Left lung (tissue), 4 donors: ENCODE measurements at regions not wholly inside any gene's neighbourhood (a gene's known extent, or its start where the extent isn't known, plus 50 kb on each side); places are given as distances from the start of the nearest gene placed in this dataset.

Experiments
- ATAC-seq: fragments of 200-7000 bp; cut with Tn5 transposase; one replicate; pipeline ENCODE4 v1.9.1; 2020; ENCODE audit warnings: moderate library complexity
- DNase-seq, 4 donors: peaks; one replicate each; pipeline ENCODE4 v3.0.0-alpha.2; 2013 to 2020
- H3K27ac ChIP-seq, 2 donors: fragments of 200-600 bp; sonication (generic) in 1 of 2; one replicate each; pipeline versions ENCODE4 v1.5.0 to v1.8.0; 2020 to 2021
- H3K27me3 ChIP-seq, 2 donors: fragments of 200-600 bp; sonication (generic) in 1 of 2; one replicate each; pipeline versions ENCODE4 v1.5.0 to v1.8.0; 2020 to 2021
- H3K36me3 ChIP-seq, 2 donors: fragments of 200-600 bp; sonication (generic) in 1 of 2; one replicate each; pipeline versions ENCODE4 v1.5.0 to v1.8.0; 2020 to 2021
- H3K4me1 ChIP-seq, 2 donors: fragments of 200-600 bp; one replicate each; pipeline ENCODE4 v1.8.0; 2021
- H3K4me3 ChIP-seq, 2 donors: fragments of 200-600 bp; sonication (generic) in 1 of 2; one replicate each; pipeline versions ENCODE4 v1.5.0 to v1.8.0; 2020 to 2021; ENCODE audit warnings: mild to moderate bottlenecking in 1 of 2
- H3K9me3 ChIP-seq, 2 donors: fragments of 200-600 bp; sonication (generic) in 1 of 2; one replicate each; pipeline versions ENCODE4 v1.5.0 to v1.8.0; 2020 to 2021
- CTCF ChIP-seq, 2 donors: fragments of 200-600 bp; sonication (generic) in 1 of 2; IDR thresholded peaks; one replicate each; pipeline versions ENCODE4 v1.5.0 to v1.8.0; 2021; ENCODE audit warnings: antibody characterized with exemption in 2 of 2
- intact Hi-C, 2 donors: fragments of 100-400 bp; cut with DNase I; formaldehyde crosslinking; loops; one replicate each; pipeline versions ENCODE4 v1.11.2 to v1.14.2; 2022
- donor health status: DM: no; HTN: yes; CAD: no.
- donor health status: DM: no; HTN: no; CAD: no.

- no peak for TF ChIP-seq CTCF (IDR thresholded peaks at IDR 0.05)
- DNase-seq (no peak), ATAC-seq (no peak)
- peaks cover 0 to 23% of the 10 kb centered on the region in 2 donors for H3K27me3 ChIP-seq
- intact Hi-C loops: no loop called here
- no peaks in the 10 kb centered on the region for H3K9me3 ChIP-seq
- H3K36me3 ChIP-seq: no peaks in the 10 kb centered on the region
- no peak overlapping the region for H3K27ac ChIP-seq
- no peaks in the 10 kb centered on the region for H3K4me1 ChIP-seq
- no peak overlapping the region for H3K4me3 ChIP-seq
Observed at GRCh38 chr15:98570119-98570518, 78.2 kb upstream of the IGF1R start.

- Histone ChIP-seq H3K27me3 (peaks cover 47 to 76% of the 10 kb centered on the region in 2 donors), H3K4me1 (no peaks in the 10 kb centered on the region), H3K9me3 (no peaks in the 10 kb centered on the region), H3K27ac (no peak overlapping the region), H3K36me3 (no peaks in the 10 kb centered on the region), H3K4me3 (no peak overlapping the region)
- no peak for TF ChIP-seq CTCF (IDR thresholded peaks at IDR 0.05)
- ATAC-seq (no peak), DNase-seq (peak in 2 of 4 donors; percentile 31 to 39)
- intact Hi-C loops: no loop called here
Observed at GRCh38 chr15:98580572-98580971, 67.8 kb upstream of the IGF1R start.

- Histone ChIP-seq H3K4me1 (no peaks in the 10 kb centered on the region), H3K4me3 (no peak overlapping the region), H3K27ac (no peak overlapping the region), H3K27me3 (peaks cover 47 to 81% of the 10 kb centered on the region in 2 donors), H3K36me3 (no peaks in the 10 kb centered on the region), H3K9me3 (no peaks in the 10 kb centered on the region)
- TF ChIP-seq CTCF (IDR thresholded peaks at IDR 0.05): no peak
- intact Hi-C loops: no loop called here
- ATAC-seq (no peak), DNase-seq (no peak)
Observed at GRCh38 chr15:98581715-98582114, 66.6 kb upstream of the IGF1R start.

- no peak for TF ChIP-seq CTCF (IDR thresholded peaks at IDR 0.05)
- intact Hi-C loops: no loop called here
- Histone ChIP-seq H3K27ac (no peak overlapping the region), H3K4me1 (no peaks in the 10 kb centered on the region), H3K27me3 (peaks cover 52 to 87% of the 10 kb centered on the region in 2 donors), H3K36me3 (no peaks in the 10 kb centered on the region), H3K4me3 (no peak overlapping the region), H3K9me3 (no peaks in the 10 kb centered on the region)
- ATAC-seq (no peak), DNase-seq (no peak)
Observed at GRCh38 chr15:98582900-98583554, 65.3 kb upstream of the IGF1R start.

GRCh38 chr15:98583771-98584430, 64.4 kb upstream of the IGF1R start:
- DNase-seq (no peak), ATAC-seq (no peak)
- Histone ChIP-seq H3K9me3 (no peaks in the 10 kb centered on the region), H3K4me1 (no peaks in the 10 kb centered on the region), H3K4me3 (no peak overlapping the region), H3K36me3 (no peaks in the 10 kb centered on the region), H3K27me3 (peaks cover 59 to 95% of the 10 kb centered on the region in 2 donors), H3K27ac (no peak overlapping the region)
- intact Hi-C loops: no loop called here
- TF ChIP-seq CTCF (IDR thresholded peaks at IDR 0.05): no peak
